WERI-Rb-1 (cell line): ENCODE measurements at regions not wholly inside any gene's neighbourhood (a gene's known extent, or its start where the extent isn't known, plus 50 kb on each side); places are given as distances from the start of the nearest gene placed in this dataset.

Experiments used
- DNase-seq: peaks from one replicate; pipeline ENCODE4 v3.0.0-alpha.2; 2020
- H3K27ac ChIP-seq: fragments of 250-450 bp; sonication (Bioruptor Pico); 2 replicates; pipeline ENCODE4 v1.5.1; 2020; ENCODE audit warnings: mild to moderate bottlenecking, moderate library complexity
- H3K27me3 ChIP-seq: fragments of 250-450 bp; sonication (Bioruptor Pico); 2 replicates; pipeline ENCODE4 v1.5.1; 2021; ENCODE audit warnings: mild to moderate bottlenecking, low read depth, moderate library complexity; ENCODE audit not compliant: insufficient read depth, severe bottlenecking
- H3K36me3 ChIP-seq: fragments of 250-450 bp; sonication (Bioruptor Pico); 2 replicates; pipeline ENCODE4 v1.5.1; 2020; ENCODE audit warnings: mild to moderate bottlenecking, moderate library complexity
- H3K4me3 ChIP-seq: 2 replicates; pipeline ENCODE4 v1.5.1; 2011; ENCODE audit warnings: low read depth, mild to moderate bottlenecking, control low read depth, low read length
- H3K9me3 ChIP-seq: fragments of 250-450 bp; sonication (Bioruptor Pico); 2 replicates; pipeline ENCODE4 v1.5.1; 2021; ENCODE audit warnings: mild to moderate bottlenecking, moderate library complexity; ENCODE audit not compliant: severe bottlenecking
- TF ChIP-seq, protein P1 (sequence below): IDR thresholded peaks from 2 replicates; pipeline ENCODE4 v1.5.1; 2011; ENCODE audit warnings: low read depth, mild to moderate bottlenecking, control low read depth, inconsistent platforms, low read length

- Histone ChIP-seq H3K36me3 (no peaks in the 10 kb centered on the region), H3K27ac (no peak overlapping the region), H3K4me3 (no peak overlapping the region), H3K9me3 (no peaks in the 10 kb centered on the region), H3K27me3 (no peaks in the 10 kb centered on the region)
- no peak for DNase-seq
- TF ChIP-seq, protein P1, sequence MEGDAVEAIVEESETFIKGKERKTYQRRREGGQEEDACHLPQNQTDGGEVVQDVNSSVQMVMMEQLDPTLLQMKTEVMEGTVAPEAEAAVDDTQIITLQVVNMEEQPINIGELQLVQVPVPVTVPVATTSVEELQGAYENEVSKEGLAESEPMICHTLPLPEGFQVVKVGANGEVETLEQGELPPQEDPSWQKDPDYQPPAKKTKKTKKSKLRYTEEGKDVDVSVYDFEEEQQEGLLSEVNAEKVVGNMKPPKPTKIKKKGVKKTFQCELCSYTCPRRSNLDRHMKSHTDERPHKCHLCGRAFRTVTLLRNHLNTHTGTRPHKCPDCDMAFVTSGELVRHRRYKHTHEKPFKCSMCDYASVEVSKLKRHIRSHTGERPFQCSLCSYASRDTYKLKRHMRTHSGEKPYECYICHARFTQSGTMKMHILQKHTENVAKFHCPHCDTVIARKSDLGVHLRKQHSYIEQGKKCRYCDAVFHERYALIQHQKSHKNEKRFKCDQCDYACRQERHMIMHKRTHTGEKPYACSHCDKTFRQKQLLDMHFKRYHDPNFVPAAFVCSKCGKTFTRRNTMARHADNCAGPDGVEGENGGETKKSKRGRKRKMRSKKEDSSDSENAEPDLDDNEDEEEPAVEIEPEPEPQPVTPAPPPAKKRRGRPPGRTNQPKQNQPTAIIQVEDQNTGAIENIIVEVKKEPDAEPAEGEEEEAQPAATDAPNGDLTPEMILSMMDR = no peak
Measured at GRCh38 chr17:70624211-70624610, 454.9 kb downstream of the KCNJ2 start.

GRCh38 chr17:70629902-70630301 lies 460.6 kb downstream of the KCNJ2 start:
- DNase-seq = no peak
- H3K36me3 ChIP-seq = no peaks in the 10 kb centered on the region
- TF ChIP-seq, protein P1 = 0 out of 2 replicates have a peak, but pooled peaks have one; percentile 4
- no peak overlapping the region for H3K4me3 ChIP-seq
- H3K9me3 ChIP-seq = no peaks in the 10 kb centered on the region
- no peak overlapping the region for H3K27ac ChIP-seq
- H3K27me3 ChIP-seq = no peaks in the 10 kb centered on the region

GRCh38 chr17:70636517-70637133 lies 467.3 kb downstream of the KCNJ2 start:
- H3K36me3 ChIP-seq = no peaks in the 10 kb centered on the region
- H3K4me3 ChIP-seq = no peak overlapping the region
- H3K27me3 ChIP-seq = no peaks in the 10 kb centered on the region
- TF ChIP-seq, protein P1 = peak; percentile 26
- no peak overlapping the region for H3K27ac ChIP-seq
- no peak for DNase-seq
- no peaks in the 10 kb centered on the region for H3K9me3 ChIP-seq

- Histone ChIP-seq H3K36me3 (no peaks in the 10 kb centered on the region), H3K27ac (no peak overlapping the region), H3K27me3 (no peaks in the 10 kb centered on the region), H3K4me3 (no peak overlapping the region), H3K9me3 (no peaks in the 10 kb centered on the region)
- TF ChIP-seq, protein P1 = no peak
- DNase-seq = no peak
Measured at GRCh38 chr17:70642059-70642458, 472.7 kb downstream of the KCNJ2 start.

DNA sequence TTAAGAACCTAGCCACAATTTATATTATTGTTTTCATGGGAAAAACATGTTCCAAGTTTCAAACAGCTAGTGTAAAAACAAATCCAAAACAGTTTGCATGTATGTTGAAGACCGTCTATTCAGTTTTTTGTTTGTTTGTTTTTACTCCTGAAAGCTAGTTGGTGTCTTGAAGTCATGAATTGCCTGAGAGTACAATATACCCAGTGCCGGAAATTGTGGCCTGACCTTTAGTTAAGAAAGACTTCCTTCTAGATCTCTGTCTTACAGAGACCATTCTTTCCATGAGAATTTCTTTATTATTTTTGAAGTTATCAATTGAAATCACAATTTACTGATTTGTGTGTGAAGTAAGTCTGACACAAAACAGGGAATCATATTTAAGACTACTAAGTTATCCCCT lies 474.8 kb downstream of the KCNJ2 start:
- TF ChIP-seq, protein P1 = no peak
- Histone ChIP-seq H3K27ac (no peak overlapping the region), H3K4me3 (no peak overlapping the region), H3K9me3 (no peaks in the 10 kb centered on the region), H3K36me3 (no peaks in the 10 kb centered on the region), H3K27me3 (no peaks in the 10 kb centered on the region)
- no peak for DNase-seq

- Histone ChIP-seq H3K36me3 (no peaks in the 10 kb centered on the region), H3K4me3 (no peak overlapping the region), H3K27me3 (no peaks in the 10 kb centered on the region), H3K27ac (no peak overlapping the region), H3K9me3 (no peaks in the 10 kb centered on the region)
- TF ChIP-seq, protein P1 = no peak
- no peak for DNase-seq
Measured at GRCh38 chr17:70646673-70647072, 477.3 kb downstream of the KCNJ2 start.
